ENCODE measurements at regions not wholly inside any gene's neighbourhood (a gene's known extent, or its start where the extent isn't known, plus 50 kb on each side); places are given as distances from the start of the nearest gene placed in this dataset.
"Not testable (repeated sequence)": the region's sequence is repeated elsewhere in the genome, so short reads cannot be mapped to it uniquely, and the experiment has no call there.

DNA sequence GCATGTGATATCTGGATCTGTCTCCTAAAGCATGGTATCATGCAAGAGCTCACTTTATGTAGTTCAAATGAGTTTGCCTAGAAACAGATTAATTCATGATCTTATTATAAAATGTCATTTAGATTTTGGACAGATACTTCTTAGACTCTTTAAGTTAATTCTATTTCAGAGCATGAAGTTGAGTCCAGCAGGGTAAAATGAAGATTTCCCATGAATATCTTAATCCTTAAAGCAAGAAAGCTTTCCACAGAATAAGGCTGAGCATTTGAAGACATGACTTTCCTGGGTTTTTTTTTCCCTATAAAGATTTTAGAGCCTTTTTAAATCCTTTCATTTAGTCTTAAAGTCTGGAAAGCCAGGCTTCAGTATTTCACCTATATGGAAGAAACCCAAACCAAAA lies 556.0 kb upstream of the GJE1 start:
- no peak for DNase-seq (ENCODE audit: low spot score)

GRCh38 chr6:141562851-141563763 lies 569.6 kb upstream of the GJE1 start:
- peak; percentile 71 for DNase-seq (ENCODE audit: low spot score)

DNA sequence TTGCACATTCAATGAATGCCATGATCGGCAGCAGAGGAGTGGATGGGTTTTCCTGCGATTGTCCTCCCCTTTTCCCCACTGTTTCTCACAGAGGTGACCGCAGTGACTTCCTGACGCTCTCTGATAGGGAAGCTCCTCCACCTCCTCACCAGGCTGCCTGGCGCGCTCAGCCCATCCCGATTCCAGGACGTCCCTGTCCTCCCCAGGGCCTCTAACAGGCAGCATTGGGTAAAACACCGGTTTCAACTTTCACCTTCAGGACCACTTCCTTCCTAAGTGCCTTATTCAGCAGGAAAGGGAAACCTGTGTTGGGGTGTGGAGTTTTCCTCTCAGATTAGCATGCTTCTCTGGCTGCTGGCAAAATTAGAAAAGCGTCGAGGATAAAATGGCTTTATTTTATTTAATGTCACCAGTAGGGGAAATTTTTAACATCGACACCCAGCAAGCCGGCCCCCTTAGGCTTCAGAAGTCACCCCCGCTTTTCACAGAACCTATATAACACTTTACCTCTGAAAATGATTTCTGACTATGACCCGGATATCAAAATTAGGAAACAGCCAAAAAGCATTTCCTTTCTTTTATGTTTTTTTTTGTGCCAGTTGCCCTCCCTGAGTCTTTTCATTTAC lies 570.4 kb upstream of the GJE1 start:
- DNase-seq (ENCODE audit: low spot score): no peak

- no peak for DNase-seq (ENCODE audit: low spot score)
These were observed 571.6 kb upstream of the GJE1 start for GRCh38 chr6:141561154-141561553.

DNA sequence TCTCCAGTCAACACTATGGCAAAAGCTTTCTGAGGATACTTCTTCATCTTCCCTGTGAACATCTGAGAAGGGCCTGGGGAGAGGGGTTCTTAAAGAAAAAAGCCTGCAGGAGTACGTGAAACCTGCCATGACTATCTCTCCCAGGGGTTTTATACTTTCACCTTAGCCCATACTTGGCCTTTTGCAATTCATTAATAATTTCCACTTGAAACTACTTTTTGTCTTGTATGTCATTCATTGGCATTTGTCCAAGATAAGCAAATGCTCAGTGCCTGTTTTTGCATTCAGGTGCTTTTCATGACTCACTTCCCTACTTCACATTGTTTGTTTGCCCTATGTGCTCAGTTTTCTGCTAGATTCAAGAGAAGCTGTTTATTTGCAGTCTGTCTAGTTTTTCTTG lies 580.3 kb upstream of the GJE1 start:
- no peak for DNase-seq (ENCODE audit: low spot score)

- DNase-seq (ENCODE audit: low spot score): no peak
These were observed 580.7 kb upstream of the GJE1 start for GRCh38 chr6:141552031-141552430.

GRCh38 chr6:141551318-141551717 lies 581.4 kb upstream of the GJE1 start:
- no peak for DNase-seq (ENCODE audit: low spot score)

DNA sequence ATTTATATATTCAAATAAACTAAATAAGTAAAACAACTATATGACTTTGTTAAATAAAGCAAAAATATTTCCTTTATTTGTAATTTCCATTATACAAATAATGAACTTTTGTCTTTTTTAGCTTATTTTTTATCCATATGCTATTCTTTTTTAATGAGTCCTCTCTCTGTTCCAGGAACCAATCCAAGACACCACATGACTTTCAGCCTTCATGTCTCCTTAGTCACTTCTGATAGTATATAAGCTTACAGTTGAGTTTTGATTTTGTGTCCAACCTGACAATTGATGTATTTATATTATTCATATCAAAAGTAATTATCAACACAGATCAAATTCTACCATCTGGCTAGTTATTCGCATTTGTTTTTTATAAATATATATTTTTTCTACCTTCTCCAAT lies 582.3 kb upstream of the GJE1 start:
- DNase-seq (ENCODE audit: low spot score): no peak

GRCh38 chr6:141548966-141549365 lies 583.8 kb upstream of the GJE1 start:
- no peak for DNase-seq (ENCODE audit: low spot score)

DNA sequence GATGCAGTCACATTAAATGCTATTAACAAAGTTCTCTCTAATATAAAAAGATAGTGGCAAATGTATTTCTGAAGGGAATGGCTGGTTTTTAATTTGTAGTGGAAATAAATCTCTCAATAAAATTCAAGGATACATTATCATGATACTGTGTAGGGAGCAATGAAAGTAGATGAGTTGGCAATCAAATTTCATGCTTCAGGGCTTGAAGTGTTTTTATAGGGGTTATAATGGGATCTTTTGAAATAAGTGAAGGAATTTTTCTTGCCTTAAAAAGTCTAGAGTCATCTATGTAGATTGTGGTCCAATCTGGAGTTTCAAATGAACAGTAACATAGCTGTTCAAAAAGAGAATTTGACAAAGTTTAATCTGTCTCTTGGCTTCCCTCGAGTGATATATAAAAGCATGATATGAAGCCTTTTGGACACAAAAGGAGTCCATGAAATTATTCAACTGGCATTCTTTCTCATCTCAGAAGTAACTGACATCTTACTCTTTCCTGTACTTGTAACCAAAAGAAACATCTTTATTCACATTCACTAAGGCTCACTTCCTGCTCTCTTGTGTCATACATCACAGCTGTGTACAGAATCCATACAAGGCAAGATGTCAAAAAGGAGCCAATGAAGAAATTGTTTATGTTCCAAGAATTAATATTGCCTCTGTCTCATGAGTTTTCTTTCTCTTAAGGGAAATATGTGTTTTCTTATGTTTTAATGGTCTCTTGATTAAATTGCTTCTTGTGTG lies 591.0 kb upstream of the GJE1 start:
- DNase-seq (ENCODE audit: low spot score): no peak

DNA sequence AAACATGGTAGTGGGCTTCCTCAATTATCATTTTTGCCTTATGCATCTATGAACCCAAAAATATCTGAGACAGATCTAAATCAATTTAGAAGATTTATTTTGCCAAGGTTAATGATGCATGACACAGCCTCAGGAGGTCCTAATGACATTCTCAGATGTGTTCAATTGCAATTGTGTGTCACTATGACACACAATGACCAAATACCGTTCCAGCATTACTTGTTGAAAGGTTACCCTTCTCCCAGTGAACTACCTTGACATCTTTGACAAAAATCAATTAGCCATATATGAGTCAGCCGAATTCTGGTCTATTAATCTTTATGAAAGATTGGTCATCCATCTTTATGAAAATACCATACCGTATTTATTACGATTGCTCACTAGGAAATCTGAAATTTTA lies 592.5 kb upstream of the GJE1 start:
- DNase-seq (ENCODE audit: low spot score): no peak

GRCh38 chr6:141539617-141540016 lies 593.1 kb upstream of the GJE1 start:
- DNase-seq (ENCODE audit: low spot score): no peak

GRCh38 chr6:141532211-141532610 lies 600.5 kb upstream of the GJE1 start:
- DNase-seq (ENCODE audit: low spot score): no peak

DNA sequence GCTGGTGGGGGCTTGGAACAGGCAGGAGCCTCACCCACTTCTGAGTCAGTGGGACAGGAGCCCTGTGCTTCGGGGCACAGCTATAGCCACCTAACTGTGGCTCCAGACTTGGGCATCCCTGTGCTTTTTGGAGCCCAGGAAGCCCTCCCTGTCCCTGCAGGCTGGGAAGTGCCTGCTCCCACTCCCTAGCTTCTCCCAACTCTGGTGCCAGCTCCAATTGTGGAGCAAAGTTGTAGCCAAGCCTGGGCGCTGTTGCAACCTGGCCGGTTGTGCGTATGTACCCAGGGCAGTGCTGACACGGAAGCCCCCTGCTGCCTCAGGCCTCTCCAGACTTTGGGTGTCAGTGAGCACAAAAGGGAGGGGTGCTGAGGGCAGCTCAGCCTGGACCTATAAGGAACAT lies 601.7 kb upstream of the GJE1 start:
- no peak for DNase-seq (ENCODE audit: low spot score)

- no peak for DNase-seq (ENCODE audit: low spot score)
These were observed 604.1 kb upstream of the GJE1 start for GRCh38 chr6:141528596-141528995.

DNA sequence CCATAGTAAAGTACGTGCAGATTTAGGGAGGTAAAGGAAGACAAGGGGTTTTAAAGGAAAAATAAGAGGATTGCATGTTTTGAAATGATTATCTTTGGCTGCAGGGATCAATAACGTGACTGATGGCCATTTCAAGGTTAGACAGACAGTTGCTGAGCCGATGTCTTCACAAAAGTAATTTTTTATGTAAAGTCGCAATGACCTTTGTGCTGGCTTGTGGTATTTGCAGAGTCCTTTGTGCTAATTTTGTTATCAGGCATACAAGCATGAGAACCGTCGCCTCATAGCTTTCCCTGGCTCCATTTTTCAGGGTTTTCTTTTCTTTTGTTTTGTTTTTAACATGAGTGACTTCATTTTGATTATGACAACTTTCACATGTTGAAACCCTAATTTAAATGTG lies 605.7 kb upstream of the GJE1 start:
- DNase-seq (ENCODE audit: low spot score): no peak

DNA sequence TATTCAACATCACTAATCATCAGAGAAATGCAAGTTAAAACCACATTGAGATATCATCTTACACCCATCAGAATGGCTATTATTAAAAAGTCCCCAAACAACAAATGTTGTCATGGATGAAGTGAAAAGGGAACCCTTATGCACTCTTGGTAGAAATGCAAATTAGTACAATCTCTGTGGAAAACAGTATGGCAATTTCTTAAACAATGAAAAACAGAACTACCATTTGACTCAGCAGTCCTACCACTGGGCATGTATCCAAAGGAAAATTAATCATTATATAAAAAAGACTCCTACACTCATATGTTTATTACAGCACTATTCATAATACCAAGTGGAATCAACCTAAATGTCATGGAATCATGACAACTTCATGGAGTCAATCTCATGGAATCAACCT lies 611.3 kb upstream of the GJE1 start:
- DNase-seq (ENCODE audit: low spot score): no peak

DNA sequence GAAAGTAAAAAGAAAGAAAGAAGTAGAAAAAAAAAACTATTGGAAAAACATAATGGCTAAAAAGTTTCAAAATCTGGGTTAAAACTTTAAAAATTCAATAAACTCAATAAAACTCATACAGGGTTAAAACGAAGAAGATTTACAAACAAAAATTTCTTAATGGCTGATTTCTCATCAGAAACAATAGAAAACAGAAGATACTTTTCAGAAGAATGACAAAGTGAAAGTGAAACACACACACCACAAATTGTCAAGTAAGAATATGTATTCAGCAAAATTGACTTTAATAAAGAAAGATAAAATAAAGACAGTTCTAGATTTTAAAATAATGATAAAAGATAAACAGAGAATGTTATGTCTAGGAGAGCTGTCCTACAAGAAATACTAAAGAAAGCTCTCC lies 618.9 kb upstream of the GJE1 start:
- DNase-seq (ENCODE audit: low spot score): no peak

GRCh38 chr6:141510803-141511202 lies 621.9 kb upstream of the GJE1 start:
- DNase-seq (ENCODE audit: low spot score): no peak

- DNase-seq (ENCODE audit: low spot score): not testable (repeated sequence)
These were observed 626.7 kb upstream of the GJE1 start for GRCh38 chr6:141506062-141506461.

- not testable (repeated sequence) for DNase-seq (ENCODE audit: low spot score)
These were observed 628.4 kb upstream of the GJE1 start for GRCh38 chr6:141504318-141504717.

GRCh38 chr6:141501616-141502015 lies 631.1 kb upstream of the GJE1 start:
- no peak for DNase-seq (ENCODE audit: low spot score)

- DNase-seq (ENCODE audit: low spot score): no peak
These were observed 633.7 kb upstream of the GJE1 start for GRCh38 chr6:141498977-141499376.
